ENCODE measurements at regions not wholly inside any gene's neighbourhood (a gene's known extent, or its start where the extent isn't known, plus 50 kb on each side); places are given as distances from the start of the nearest gene placed in this dataset.

DNA sequence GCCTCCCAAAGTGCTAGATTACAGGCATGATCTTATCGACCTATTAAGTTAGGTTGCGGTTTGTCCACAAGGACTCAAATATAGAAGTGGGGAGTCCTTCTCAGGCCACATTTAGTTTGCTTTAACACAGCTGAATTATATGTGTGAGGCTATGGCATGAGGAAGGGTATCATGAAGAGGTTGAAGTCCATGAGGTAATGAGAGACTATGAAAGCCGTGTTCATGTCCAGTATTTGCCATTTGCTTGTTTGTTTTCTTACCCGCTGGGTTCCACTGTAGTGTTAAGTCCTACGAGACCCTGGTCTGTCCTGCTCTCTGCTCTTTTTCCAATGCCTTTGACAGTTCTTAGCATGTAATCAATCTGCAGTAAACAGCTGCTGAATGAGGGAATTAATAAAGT, 1072.4 kb upstream of the EEF2KMT start:
- no peak for DNase-seq

DNA sequence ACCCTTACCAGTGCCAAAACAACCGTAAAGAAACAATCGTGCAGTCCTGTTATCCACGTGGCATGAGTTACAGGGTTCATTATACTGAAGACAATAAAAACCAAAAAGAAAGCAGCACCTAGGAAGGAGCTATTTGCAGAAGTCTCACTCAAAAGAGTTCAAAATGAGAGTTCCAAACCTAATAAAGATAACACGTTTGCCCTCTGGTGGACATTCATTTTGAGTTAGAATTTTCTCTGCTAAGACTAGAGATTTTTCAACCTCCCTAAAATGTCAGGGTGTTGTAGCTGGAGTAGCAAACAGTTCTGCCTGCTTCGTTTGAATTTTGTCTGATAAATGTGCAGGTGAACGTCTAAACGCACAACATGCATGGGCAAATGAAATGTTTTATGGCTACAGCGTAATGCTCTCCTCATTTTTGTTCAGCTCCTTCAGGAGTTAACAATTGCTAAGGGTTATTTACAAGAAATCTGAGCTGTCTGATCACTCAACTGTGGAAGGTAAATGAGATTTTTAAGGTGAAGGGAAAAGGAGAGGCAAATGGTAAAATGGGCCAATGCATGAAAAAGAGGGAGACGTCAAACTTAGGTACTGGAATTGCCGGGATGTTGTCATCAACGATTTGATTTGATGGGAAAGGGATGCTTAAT, 1067.9 kb upstream of the EEF2KMT start:
- DNase-seq: no peak

DNA sequence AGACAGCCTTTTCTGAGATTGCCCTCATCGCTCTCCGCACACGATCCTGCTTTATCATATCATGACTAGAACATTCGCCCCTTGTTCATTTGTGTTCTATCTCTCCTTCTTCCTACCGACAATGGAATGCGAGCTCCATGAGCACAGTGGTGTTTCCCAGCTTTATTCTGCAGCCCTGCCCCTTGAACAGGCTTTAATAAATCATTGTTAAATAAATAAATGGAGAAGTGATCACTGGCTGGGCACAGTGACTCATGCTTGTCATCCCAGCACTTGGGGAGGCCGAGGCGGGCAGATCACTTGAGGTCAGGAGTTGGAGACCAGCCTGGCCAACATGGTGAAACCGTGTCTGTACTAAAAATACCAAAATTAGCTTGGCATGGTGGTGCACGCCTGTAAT, 1063.3 kb upstream of the EEF2KMT start:
- DNase-seq: no peak

DNA sequence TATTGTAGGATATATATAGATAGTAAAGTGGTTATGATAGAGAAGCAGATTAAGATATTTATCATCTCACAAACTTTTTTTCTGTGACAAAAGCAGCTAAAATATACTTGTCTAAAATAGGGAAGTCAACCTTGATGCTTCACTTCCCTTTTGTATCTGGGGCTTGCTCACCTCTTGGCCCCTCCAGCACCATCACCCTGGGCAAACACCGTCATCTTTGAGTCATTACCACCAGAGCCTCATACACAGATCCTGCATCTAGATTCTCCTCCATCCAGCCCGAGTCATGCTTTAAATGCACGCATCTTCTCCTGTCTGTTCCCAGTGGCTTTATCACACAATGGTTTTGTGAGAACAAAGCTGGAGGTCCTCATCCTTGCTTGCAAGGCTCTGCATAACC, 1062.7 kb upstream of the EEF2KMT start:
- no peak for DNase-seq

DNA sequence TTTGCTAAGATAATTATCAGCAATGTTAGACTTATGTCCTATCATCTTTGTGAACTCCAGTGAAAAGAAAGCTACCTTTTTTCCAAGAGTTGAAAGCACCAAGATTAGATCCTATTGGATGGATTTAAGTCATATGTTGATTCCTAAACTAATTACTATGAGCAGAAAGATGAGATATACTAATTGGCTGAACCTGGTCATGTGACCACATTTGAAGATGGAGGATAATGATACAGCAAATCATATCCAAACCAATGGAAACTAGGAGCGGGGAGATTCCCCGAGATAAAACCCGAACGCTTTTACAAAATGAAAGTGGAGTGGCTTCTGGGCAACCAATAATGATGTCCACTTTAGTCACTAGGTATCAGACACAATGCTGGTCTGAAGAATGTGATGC, 1060.2 kb upstream of the EEF2KMT start:
- no peak for DNase-seq

DNA sequence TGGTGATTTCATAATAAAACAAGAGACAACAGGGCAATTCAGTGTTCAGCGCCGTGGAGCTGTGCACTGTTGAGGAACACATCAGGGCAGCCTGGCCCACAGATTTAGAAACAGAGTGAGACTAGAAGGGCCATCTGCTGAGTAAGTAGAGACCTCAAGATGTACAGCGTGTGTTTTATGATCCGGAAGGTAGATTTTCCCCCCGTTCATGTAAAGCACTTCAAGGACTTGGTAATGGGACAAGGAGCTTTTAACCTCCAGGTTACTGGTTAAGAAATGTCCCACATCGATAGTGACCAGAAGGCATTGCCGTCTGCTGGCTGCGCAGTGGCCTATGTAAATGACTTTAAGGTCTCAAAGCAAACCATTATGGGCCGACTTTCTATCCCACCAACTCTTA, 1057.7 kb upstream of the EEF2KMT start:
- DNase-seq: no peak

DNA sequence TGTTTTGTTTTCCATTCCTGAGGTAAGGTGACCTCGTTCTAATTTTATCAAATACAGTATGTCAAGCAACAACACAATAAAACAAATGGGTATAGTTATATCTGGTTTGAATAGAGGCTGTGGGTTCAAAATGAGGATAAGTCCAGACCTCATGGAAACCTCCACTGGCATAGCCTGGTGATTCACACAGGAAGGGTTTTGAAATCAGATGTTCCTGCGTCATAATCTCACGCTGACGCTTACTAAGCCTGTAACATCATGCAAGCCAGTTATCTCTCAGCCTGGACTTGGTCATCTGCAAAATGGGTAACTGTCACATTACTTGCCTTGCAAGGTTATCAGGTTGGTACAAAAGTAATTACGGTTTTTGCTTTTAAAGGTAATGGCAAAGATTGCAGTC, 1056.3 kb upstream of the EEF2KMT start:
- no peak for DNase-seq

DNA sequence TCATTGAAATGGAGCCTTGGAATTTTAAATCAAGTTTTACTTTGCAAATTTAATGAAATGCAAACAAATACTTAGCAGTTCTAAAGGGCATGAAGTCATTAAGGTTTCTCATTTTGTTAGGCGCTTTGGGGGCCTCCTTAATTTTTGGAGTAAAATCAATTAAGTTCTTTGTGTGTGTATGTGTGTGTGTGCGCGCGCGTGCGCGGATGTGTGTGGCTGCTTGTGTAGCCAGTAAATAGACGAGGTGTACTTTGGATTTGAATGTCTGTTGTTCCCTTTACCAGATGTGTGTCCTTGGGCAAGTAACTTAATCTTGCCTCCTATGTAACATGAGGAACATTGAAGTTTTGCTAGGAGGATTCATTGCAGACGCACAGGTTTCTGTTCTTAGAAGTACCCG, 1051.4 kb upstream of the EEF2KMT start:
- no peak for DNase-seq

DNA sequence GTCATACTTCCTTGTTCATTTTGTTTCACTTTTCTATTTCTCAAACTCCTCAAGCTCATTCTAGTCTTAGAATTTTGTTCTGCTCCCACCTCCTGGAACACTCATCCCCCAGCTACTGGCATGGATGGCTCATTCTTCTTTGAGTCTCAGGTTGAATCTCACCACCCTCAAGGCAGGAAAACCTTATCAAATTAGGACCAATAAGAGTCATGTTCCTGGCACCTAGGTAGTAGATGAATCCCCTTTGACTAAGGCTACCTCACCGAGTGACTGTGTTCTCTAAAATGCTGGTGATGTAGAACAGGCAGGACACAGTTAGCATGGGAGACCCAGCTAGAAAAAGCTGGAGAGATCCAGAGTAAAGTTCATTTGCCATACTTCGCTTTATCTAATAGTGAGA, 1050.8 kb upstream of the EEF2KMT start:
- no peak for DNase-seq

DNA sequence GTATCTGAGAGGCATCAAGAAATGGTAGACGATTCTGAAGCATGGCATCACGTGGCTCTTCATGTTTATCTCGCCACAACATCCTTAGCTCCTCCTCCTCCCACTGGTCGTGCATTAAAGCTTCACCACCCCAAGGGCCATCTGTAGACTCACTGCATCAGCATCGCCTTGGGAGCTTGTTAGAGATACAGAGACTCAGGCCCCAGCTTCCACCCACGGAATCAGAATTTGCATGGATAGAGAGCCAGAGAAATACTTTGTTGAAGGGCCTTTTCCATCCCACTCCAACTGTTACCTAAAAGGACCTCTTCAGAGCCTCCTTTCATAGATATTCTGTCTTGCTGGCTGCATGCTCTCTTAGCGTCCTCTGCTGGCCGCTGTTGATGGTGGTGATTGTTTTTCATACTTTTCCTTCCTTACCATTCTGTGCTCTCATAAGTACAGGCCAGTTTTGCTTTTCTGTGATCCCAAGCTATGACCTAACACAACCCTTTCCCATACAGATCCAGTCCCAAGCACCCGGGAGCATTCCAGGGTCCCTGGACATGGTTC, 1049.4 kb upstream of the EEF2KMT start:
- no peak for DNase-seq

DNA sequence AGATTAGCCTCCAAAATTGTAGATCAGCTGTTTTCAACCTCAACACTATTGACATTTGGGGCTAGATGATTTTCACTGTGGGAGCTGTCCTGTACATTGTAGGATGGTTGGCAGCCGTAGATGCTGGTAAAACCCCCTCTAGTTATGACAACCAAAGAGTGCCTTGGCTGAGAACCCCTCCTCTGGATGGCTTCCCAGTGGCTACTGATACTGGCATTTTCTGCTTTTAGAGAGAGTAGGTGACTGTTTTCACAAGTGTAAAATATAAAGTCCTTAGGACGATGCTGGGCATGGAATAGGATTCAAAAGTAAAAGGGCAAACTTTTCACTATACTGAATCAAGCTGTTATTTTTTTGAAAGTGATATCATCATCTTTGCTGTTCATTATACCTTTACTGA, 1048.8 kb upstream of the EEF2KMT start:
- no peak for DNase-seq

DNA sequence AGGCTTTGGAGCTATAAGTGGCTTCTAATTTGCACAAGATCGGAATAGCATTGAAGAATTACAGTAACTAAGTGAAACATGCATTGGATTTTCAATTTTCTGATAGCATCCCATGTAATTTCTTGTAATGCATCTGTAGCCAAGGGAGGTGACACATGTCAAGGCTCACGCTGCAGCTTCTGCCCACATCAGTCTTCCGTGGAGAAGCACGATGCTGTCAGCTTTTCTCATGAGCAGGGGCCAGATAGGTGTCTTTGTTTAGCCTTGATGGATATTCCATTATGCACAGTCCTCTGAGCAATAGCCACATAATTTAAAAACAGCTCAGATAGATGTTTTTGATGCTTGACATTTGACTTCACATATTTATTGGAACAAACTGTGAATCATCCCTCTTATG, 1046.9 kb upstream of the EEF2KMT start:
- DNase-seq: no peak

DNA sequence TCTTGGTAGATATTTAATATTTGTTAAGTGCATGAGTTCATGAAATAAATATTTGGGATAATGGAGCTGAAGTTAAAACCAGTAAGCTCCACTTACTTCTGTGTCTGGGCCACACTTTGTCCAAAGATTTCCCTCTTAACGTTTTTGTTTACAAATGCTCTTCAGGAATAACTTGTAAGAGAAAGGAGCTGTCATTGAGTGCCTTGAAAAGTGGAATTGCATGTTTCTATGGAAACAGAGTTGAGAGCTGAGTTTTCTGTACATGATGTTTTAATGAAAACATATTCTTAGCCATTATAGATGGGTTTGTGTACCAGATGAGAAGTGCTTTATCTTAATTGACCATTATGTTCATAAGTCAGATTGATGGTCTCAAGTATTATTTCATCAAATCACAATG, 1045.4 kb upstream of the EEF2KMT start:
- no peak for DNase-seq

DNA sequence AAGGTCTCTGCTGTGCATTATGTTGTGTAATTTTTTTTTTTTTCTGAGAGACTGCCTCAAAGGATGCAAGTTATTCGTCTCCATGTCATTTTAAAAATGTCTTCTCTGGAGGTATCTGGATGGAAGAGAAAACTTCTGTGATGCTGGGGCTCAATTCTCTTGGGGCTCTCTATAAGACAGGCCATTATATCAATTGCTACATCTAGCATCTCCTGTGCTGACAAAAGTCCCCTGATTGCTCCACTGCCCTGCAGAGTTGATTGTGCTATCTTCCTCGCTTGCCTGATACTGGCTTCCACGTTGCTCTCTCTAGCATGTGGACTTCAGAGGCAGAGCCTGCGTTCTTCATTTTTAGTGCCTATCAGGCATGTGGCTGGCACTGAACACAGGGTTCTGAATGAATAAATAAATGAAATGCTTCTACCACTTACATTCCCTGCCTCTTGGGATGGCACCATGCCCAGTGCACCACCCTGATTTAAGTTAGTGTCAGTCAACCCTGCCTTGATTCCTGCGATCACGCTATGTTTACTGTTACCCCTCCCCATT, 1035.5 kb upstream of the EEF2KMT start:
- no peak for DNase-seq

DNA sequence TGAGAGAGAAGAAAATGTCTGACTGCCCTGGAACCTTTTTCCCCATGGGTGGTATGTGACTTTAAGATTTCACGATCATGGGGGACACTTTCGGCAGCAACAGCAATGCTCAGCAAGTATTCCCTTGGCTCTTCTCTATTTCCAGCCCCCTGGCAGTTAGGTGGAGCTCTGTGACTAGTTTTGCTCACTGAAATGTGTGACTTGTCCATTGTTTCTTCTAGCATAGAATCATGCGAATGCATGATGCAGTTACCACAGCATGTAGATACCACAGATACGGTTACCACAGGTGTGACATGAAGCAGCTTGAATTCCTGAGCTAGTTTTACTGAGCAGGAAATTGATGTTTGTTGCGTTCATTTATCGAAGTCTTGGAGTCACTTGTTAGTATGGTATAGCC, 1034.5 kb upstream of the EEF2KMT start:
- DNase-seq: no peak

DNA sequence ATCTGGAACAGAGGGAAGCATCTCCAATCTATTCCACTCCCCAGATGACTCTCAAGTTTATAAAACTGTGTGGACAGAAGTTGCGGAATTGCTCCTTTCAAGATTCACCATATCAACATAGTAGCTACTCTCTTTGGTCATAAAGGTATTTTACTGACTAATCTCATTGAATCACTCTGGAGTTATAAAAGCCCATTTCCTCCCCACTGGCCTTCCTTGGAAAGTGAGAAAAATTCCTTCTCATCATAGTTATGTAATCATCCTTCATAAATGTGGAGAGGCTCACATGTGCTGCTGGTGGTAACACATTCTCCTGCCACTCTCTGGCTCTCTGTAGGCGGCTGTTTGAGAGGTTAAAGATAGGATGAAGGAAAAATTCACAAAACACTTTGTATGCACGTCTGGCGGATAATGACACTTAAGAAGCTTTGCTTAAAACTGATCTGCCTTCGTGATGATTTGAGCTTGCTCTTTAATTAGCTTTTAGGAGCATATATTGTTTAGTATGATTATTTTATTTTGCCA, 1034.0 kb upstream of the EEF2KMT start:
- DNase-seq: no peak

DNA sequence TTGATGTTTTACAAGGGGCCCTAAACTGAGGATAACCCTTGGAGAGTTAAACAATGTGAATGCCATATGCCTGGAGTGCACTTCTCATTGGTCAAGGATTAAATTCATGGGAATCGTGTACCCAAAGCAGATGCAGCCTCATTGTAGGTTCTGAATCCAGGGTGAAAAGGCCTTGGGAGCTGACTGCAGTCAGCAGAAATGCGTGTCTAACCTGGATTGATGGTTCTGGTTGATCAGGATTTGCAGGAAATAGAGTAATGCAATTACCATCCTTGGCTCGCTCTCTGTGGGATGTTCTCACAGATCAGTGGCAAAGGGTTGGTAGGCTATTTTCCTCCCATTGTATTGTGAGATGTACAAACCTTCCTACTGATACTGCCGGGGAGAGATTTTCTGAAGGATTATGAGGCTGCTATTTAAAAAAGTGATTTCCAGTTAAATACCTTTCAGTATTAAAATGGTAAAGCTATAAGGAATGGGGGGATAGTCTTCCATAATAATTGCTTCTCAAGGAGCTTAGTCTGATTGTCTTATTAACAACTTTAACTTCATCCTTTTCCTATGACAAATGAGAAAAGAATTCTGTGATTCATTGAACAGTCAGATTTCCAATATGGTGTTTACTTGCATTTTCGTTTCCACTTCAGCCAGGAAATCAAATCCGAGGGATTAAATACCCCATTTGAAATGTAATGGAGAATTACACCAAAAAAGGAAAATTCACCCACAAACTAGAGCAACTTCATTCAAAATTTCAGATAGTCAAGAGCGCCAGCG, 1028.1 kb upstream of the EEF2KMT start:
- no peak for DNase-seq

DNA sequence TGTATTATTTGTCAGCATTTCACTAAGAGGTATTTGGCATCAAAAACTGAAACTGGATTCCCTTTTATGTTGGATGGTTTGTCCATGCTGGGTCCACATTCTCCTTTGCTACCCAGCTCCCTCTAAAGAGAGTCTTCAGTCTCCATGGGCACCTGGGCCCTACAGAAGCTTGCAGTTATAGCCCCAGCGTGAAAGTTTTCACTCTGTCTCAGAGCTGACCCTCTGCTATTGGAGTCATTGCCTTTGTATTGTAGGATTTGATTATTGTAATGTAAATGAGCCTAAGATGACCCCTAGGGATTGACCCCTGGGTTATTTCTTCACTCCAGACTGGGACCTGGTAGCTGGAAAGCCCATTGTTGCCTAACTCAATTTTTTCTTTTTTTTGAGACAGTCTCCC, 1026.5 kb upstream of the EEF2KMT start:
- no peak for DNase-seq

DNA sequence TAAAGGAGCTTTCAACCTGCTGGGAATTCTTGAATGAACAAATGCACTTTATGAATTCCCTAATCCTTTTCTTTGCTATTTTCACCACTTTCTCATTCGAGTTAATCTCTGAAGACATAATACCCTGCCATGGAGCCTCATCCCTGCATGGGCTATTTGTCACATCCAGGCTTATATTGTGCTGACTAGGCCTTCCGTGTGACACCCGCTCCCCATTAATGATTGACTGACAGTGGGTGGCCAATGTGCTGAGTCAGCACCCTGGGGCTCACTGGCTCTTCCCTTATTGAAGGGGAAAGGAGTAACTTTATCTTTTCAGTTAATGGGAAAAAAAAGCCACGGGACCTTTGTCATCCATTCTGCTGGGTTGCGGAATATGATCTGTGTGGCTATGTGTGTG, 1024.8 kb upstream of the EEF2KMT start:
- DNase-seq: no peak

DNA sequence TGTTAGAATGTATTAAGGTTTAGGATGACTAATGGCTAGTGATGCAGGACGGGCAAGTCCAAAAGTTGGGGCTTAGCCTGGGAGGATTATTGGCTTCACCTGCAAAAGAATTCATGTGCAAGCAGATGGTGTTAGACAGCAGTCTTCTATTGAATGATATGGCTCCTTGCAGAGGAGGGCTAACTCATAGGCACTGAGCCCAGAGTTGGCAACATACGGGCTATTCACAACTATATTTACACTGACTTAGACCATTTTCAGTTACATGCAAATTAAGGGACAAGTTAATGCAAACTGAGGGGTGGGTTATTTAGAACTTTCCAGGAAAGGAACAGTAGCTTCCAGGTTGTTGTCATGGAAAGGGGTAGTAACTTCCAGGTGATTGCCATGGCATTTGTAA, 1017.1 kb upstream of the EEF2KMT start:
- DNase-seq: no peak

DNA sequence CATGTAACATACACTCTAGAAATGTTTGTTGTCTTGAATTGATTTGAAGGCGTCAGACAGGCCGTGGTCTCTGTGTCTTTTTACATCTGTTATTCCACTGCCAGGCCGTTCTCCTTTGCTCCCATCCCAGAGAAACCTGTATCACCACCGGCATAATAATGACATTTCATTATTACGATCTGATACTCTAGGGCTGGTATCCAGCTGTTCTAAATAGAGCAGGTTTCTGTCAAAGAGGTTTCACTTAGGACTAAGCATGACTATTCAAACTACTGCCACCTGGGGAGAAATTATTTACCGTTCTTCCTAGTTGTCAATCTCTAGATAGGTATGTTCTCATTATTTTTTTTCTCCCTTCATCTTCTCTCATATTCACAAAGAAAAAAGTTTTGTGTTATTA, 1016.2 kb upstream of the EEF2KMT start:
- no peak for DNase-seq

DNA sequence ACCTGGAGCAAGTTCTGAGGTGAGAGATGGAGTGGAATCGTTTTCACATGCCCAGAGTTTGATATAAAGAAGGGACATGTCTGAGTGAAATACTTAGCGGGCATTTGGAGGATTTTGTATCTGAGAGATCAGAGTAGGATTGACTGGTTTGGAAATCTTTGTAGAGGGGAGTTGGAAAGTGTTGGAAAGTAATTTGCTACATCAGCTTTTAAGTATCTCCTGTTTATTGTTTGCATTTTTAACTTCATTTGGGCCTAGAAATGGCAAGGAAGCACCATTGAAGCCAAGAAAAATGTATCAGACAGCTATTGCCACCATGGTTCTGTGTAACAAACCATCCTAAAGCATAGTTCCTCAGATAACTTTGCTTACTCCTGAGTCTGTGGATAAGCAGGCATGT, 1015.1 kb upstream of the EEF2KMT start:
- DNase-seq: no peak

DNA sequence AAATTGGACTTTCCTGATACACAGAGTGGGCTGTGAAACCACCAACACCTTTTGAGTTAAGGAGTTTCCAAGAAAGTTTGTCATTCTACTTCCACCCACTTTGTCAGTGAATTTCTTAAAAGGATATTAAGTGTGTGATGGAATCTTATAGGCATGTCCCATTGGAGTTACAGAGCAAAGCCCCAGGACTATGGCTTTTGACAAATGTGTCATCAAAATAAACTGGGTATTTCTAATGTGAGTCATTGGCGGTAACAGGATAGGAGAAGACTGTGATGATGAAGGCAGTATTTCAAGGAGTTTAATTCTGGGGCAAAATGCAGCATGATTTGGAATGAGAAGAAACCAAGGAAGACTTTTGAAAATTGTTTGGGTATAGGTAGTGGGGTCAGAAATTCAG, 1013.8 kb upstream of the EEF2KMT start:
- DNase-seq: no peak

DNA sequence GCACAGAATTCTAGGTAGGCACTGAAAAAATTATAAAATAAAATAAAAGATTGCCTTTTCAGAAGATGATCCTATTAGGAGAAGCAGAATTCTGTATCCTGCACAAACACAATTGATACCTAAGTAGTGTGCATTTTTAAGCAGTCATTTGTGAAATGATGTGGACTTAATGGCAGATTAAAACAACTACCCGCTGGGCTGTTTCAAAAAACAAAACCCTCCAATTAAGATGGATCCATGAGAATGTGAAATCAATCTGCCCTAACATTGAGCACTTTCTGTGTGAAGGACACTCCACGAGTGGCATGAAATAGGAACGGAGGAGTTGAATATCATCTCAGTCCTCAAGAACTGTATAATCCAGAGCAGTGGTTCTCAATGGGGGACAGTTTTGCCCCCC, 1012.8 kb upstream of the EEF2KMT start:
- no peak for DNase-seq
